ENCODE measurements at regions not wholly inside any gene's neighbourhood (a gene's known extent, or its start where the extent isn't known, plus 50 kb on each side); places are given as distances from the start of the nearest gene placed in this dataset.

DNA sequence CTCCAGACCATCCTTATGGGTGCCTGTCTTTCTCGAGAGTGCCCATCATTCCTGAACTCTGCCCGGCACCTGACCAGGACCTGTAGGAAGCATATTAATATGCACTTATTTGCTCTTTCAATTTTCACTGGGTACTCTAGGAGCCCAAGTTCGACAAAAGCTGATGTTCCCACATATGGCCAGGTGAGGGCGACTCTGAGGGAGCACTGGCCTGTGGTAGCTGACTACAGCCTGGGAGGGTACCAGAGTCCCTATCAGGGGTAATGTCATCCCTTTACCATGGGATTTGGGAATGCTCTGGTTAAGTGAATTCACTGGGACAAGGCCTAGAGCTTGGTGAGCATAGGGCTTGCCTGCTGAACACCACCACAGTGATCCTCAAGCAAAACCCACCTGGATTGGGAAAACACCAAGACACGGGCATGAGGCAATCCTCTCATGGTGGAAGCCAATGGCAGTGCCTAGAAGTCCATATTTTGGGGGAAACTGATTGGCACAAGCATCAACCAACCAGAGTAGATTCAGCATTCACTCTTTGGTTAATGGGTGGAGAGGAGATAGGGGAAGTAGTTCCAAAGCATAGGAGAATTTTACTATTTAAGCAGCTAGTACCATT lies 112.2 kb downstream of the MTX3 start:
- H3K27ac ChIP-seq, result no peak overlapping the region
- TF ChIP-seq, protein P1, sequence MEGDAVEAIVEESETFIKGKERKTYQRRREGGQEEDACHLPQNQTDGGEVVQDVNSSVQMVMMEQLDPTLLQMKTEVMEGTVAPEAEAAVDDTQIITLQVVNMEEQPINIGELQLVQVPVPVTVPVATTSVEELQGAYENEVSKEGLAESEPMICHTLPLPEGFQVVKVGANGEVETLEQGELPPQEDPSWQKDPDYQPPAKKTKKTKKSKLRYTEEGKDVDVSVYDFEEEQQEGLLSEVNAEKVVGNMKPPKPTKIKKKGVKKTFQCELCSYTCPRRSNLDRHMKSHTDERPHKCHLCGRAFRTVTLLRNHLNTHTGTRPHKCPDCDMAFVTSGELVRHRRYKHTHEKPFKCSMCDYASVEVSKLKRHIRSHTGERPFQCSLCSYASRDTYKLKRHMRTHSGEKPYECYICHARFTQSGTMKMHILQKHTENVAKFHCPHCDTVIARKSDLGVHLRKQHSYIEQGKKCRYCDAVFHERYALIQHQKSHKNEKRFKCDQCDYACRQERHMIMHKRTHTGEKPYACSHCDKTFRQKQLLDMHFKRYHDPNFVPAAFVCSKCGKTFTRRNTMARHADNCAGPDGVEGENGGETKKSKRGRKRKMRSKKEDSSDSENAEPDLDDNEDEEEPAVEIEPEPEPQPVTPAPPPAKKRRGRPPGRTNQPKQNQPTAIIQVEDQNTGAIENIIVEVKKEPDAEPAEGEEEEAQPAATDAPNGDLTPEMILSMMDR (IDR thresholded peaks at IDR 0.05), result peak; percentile 81
- no peak for TF ChIP-seq ZFX (IDR thresholded peaks at IDR 0.05; ENCODE audit: borderline replicate concordance)

DNA sequence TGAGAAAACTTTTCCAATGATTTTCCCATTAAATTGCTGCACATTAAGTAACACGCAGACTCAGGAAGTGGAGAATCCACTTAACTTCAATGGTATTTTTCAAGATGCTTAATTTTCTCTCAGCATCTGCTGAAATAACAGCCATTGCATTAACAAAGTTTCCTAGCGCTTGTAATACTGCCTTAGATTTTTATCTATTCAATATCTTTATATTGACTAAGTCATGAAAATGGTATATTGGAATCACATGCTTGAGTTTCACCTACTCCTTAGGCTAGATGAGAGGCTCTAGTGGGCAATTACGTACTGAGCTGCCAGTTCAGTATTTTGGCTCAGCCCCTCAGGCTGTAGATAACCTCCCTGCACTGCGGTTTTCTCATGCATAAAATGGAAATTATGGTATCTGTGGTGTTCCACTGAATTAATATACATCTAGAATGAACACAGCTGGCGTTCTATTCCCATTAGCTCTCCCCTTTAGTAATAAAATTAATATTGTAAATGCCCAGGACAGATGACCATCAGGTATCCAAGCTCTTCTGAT lies 112.9 kb downstream of the MTX3 start:
- no peak overlapping the region for H3K27ac ChIP-seq
- TF ChIP-seq, protein P1 (IDR thresholded peaks at IDR 0.05), result no peak
- TF ChIP-seq ZFX (IDR thresholded peaks at IDR 0.05; ENCODE audit: borderline replicate concordance), result no peak

- TF ChIP-seq, protein P1 (IDR thresholded peaks at IDR 0.05), result no peak
- no peak overlapping the region for H3K27ac ChIP-seq
Measured at GRCh38 chr5:79876456-79876855, 114.6 kb downstream of the MTX3 start.

DNA sequence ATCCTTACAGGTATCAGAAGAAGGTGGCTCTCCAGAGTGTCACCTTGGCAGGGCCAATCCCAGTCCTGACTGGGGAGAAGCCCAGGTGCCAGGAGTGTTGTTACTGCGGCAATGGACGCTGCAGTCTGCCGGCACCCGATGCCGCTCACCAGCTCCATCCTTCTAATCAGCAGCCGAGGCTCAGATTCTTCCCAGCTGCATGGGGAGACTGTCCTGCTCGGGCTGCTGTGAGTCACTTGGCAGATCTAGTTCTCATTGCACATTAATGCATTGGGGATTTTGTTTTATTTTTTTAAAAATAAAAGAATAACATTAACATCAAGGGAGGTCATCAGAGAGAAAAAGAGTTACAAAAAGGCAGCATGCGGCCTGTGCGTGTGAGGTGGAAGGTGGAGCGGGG lies 115.8 kb downstream of the MTX3 start:
- TF ChIP-seq, protein P1 (IDR thresholded peaks at IDR 0.05), result no peak
- no peak for TF ChIP-seq ZFX (IDR thresholded peaks at IDR 0.05; ENCODE audit: borderline replicate concordance)

DNA sequence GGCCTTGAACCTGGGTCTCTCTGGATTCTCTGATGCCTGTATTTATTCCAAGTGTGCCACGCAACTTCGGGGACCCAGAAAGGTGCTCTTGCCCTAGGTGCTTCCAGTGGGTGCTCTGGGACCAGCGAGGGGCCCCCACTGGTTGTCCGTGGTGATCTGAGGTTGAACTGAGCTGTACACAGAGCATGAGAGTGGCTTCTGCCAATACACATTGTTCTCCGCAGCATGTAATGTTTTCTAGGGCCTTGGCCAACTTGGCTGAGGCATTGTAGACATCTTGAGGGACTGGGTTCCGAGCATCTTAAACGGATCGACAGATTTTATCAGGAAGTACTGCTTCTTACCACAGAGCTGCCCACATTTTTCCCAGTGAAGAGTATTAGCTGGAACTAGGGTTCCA lies 117.9 kb downstream of the MTX3 start:
- no peak overlapping the region for H3K27ac ChIP-seq
- TF ChIP-seq, protein P1 (IDR thresholded peaks at IDR 0.05), result no peak
- no peak for TF ChIP-seq ZFX (IDR thresholded peaks at IDR 0.05; ENCODE audit: borderline replicate concordance)

More for the DNA sequence above, 115.8 kb downstream of the MTX3 start:
- H3K27ac ChIP-seq, result no peak overlapping the region

GRCh38 chr5:79872291-79872690 lies 118.8 kb downstream of the MTX3 start:
- no peak for TF ChIP-seq ZFX (IDR thresholded peaks at IDR 0.05; ENCODE audit: borderline replicate concordance)
- no peak overlapping the region for H3K27ac ChIP-seq

DNA sequence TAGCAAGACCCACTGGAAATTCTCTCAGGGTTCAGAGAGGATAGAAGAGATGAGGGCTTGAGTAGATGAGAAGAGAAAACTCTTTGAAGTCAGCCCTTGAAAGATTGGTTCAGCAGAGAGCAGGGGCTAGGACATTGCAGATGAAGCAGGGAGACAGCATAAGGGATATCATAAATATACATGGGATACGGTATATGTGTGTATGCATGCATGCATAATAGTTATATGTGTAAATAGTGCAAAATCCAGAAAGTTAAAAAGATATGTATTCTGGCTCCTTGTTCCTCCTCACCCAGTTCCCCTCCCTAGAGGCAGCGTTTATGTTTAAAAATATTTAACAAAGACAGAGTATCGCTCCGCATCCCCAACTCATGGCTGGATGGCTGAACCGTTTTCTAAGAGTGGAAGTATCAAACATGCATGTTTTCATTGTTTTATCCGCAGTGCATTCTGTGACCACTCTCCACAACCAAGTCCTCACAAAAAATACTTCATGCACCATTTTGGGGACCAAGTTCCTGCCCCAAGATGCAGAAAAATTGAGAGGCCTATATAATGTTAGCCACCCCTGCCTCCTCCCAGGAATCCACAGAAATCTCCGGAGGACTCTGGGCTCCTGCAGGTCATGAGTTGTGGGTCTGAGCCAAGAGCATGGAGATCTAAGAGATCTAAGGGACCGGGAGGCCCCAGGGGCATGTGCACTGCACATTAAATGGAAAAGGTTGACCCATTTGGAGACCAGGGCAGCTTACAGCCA lies 119.5 kb downstream of the MTX3 start:
- H3K27ac ChIP-seq, result no peak overlapping the region
- TF ChIP-seq, protein P1 (IDR thresholded peaks at IDR 0.05), result no peak
- TF ChIP-seq ZFX (IDR thresholded peaks at IDR 0.05; ENCODE audit: borderline replicate concordance), result no peak

All from 22Rv1 (cell line).